GM19463 (cell line): ENCODE measurements at regions not wholly inside any gene's neighbourhood (a gene's known extent, or its start where the extent isn't known, plus 50 kb on each side); places are given as distances from the start of the nearest gene placed in this dataset.

Source experiments
- ATAC-seq: cut with Tn5 transposase; IDR thresholded peaks from one replicate; pipeline ENCODE4 v1.9.1; 2021; ENCODE audit warnings: mild to moderate bottlenecking, moderate library complexity; ENCODE audit not compliant: unreplicated experiment

DNA sequence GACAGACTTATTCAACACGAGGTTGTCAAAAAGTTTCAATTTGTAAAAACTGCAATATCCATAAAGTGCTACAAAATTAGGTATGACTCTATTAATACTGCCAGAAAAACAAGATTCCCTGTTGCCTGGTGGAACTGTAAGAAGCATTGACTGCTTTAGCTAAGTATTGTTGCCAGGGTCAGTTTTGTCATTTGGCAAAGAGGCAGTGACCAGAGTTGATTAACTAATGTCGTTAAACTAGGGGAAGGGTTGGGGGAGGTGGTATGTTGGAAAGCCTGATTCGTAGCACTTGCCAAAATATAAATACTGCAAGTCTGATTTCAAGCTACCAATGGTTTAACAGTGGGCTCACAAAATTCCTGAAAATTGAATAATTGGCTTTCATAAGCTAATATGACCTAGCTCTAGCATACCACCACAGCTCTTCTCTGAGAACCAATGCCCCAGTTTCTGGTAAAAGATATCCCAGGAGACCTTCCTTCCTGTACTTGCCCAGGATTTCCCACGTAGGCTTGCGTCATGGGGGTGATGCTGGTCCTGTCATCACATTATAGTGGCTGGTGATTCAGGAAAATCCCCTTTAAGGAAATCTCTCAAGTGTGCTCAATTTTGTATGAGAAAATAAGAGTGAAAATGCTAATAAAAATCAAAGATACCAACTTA lies 266.4 kb upstream of the TBC1D5 start:
- ATAC-seq, result no peak

- no peak for ATAC-seq
Measured at GRCh38 chr3:18007980-18008379, 265.5 kb upstream of the TBC1D5 start.

DNA sequence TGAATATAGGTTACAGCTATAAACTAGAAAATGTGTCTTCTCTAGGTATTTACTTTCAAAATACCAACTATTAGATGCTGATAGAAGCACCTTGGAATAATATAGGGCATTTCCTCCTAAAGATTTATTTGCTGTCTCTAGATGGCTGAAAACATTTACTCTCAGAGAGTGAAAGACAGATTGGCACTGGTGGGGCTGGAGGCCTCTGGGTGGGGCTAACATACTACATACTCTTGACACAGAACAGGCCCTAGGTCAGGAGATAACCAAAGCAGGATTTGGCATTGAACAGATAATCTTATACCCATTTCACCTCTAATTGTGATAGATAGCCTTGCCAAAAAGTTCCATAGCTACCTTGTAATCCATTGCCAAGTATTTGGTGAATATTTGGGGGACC lies 253.3 kb upstream of the TBC1D5 start:
- ATAC-seq, result no peak

DNA sequence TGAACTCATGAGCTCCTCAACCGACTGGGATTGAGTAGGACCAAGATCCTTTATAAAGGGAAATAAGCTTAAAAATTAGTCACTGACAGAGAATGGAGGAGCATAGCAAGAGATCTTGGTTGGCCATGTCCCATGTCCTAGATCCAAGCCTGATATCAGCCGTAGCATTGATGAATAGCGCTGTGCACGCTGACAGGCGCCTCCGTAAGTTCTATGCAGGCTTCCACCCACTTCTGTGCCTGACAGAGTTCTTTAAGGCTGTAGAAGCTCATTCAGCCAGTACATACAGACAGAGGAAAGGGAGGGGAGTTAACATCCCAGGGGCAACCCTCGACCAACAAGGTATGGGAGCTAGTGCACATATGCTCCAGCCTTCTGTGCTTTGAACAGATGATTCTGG lies 251.7 kb upstream of the TBC1D5 start:
- ATAC-seq, result no peak

DNA sequence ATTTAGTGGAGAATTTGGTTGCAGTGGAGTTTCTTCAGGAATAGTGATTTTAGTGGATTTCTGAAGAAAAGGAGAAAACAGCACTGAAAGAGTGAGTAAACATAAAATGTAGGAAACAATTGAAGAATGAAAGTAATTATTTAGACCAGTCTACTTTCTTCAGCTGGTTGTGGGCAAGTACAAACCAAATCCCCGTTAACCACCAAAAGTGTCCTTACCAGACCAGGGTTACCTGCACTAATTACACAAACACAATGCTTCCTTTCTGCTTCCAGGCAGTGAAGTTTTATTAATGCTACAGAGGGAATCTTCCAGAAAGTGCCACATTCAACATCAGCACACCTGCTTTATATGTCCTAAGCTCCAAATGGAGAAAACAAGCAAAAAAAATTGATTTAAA lies 248.0 kb upstream of the TBC1D5 start:
- ATAC-seq, result no peak

DNA sequence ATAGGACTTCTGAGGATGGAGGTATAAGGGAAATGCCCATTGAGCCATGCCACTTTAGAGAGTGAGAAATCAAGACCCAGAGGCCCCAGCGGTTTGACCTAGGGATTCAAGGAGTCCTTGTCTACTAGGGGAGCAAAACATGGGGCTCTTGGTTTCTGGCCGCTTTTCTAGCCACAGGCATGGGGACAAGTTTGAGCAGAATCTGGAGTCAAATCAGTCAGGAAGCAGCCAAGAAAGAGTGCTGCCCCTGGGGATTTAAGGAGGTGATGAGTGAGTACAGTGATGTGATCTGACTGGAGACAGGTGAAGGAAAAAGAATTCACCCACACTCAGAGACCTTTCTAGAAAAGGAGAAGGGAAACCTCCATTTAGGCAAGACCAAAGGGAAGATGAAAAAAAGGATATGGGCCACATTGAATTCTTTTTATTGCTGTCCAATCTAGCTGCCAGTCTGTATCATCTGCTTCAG lies 244.0 kb upstream of the TBC1D5 start:
- no peak for ATAC-seq

DNA sequence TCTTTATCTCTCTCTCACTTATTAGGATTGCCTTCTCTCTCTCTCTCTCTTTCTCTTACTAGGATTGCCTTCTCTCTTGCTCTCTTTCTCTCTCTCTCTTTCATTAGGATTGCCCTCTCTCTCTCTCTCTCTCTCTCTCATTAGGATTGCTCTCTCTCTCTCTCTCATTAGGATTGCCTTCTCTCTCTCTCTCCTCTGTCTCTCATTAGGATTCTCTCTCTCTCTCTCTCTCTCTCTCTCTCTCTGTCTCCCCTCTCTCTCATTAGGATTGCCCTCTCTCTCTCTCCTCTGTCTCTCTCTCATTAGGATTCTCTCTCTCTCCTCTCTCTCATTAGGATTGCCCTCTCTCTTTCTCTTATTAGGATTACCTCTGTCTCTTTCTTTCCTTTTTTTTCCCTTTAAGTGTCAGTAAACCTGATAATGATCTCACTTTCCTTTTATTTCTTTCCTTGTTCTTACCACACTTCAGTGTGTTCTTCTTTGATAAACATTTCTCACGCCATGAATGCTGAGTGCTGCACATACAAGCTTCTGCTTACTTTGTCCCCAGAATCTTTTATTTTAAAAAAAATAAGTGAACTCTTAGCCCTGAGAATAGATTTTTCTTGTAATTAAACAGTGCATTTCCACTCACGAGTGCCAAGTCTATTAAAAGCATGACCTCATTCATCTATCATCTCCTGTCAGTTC lies 243.4 kb upstream of the TBC1D5 start:
- no peak for ATAC-seq

DNA sequence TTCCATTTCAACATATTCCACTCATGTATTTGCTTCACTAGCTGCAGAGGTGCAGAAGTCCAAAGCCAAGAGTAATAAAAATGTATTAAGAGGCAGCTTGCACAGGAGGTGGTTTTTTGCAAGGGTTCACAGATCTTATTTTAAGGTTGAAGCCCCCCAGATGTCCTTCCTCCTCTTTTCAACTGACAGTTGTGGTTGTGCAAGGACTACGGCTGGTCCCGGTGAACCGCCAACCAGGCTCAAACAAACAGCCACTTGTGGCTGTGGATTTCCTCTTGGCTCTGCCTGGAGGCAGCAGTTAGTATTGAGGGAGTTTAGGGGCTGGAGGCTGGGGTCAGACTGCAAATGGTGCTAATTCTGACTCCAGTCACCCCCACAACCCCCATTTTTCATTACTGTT lies 240.7 kb upstream of the TBC1D5 start:
- ATAC-seq, result no peak

- no peak for ATAC-seq
Measured at GRCh38 chr3:17982211-17982880, 239.9 kb upstream of the TBC1D5 start.

DNA sequence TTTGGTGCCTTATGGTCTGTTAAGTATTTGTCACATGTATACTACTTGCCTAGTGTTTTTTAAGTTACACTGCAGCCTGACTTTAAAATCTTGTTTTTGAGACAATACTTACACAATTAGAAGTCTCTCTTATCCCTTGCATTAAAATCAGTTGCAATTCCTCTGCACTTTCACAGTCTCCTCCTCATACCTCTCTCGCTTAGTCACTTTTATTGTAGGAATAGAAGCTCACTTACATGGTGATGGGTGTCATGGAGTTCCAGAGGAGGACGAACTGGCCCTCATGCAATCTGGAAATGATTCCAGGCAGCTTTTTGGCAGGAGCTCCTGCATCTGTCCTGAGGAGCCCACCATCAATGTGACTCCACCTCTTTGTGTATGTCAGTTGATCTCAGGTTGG lies 238.4 kb upstream of the TBC1D5 start:
- no peak for ATAC-seq

- ATAC-seq, result no peak
Measured at GRCh38 chr3:17979911-17980310, 237.5 kb upstream of the TBC1D5 start.

DNA sequence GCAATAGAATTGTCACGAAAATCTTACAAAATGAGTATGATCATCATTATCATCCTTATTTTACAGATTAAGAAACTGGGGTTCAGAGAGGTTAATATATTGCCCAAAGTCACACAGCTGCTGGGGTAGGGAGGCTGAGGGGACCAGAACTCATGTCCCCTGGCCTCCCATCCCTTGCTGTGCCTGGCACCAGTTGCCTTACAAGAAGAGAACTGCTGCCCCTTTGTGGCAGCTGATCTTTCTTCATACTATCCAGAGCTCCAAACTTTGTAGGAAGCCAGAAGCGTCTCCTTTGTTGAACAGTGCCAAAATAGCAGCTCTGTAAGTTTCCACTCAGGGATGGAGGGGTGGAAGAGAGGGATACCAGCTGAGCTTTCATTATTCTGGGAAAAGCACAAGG lies 236.8 kb upstream of the TBC1D5 start:
- no peak for ATAC-seq

- ATAC-seq, result no peak
Measured at GRCh38 chr3:17974206-17974841, 231.9 kb upstream of the TBC1D5 start.

DNA sequence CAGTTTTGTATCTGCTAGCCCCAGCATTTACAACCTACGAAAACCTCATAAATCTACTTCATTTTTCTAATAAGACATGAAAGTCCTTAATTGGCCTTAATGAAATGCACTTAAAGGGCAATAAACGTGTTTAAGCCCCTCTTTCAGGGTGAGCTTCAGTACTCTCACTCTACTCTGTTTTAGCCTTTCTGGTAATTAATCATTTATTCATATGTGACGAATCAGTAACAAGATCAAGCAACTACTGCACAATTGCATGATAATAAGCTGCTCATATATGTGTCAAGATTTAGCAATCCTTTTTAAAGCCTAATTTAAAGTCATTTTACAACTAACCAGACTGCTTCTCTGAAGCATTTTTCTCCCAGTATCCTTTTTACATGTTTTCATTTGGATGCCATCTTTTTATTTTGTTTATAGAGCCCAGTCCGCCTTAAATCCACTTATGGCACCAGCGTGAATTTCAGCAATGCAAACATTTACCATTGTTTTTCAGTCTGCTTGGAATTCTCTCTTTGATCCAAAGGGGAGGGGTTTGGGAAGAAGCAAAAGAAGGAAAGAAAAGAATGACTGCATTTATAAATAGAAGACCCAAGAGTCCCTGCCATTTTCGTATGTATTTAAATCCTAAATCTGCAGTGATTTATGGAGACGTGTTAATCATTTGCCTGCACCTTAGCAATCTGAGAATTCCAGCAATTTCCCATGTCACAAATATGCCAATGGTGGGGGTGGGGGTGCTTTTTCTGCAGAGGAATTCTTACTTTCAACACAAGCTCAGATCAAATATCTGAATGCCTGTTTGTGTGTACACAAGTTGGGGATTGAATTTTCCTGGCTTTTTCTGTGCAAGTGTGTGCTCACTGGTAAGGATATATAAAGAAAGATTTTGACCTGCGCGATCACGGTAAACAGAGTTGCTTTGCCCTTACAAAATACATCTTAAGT lies 230.8 kb upstream of the TBC1D5 start:
- ATAC-seq, result no peak

GRCh38 chr3:17972476-17972875 lies 230.0 kb upstream of the TBC1D5 start:
- no peak for ATAC-seq

DNA sequence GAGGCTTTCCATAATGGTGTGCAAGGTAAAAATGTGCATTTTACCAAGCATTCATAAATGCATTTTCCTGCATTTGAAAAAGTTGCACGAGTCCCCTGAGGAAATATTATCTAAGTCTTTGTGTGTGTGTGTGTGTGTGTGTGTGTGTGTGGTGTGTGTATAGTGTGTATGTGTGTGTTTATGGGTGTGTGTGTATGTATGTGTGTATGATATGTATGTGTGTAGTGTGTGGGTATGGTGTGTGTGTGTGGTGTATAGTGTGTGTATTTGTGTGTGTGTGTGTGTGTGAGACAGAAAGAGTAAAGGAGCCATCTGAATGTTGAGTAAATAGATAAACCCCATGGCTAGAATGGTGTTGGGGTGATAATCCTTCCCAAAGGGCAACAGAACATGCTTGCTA lies 229.6 kb upstream of the TBC1D5 start:
- no peak for ATAC-seq

GRCh38 chr3:17969985-17970568 lies 227.6 kb upstream of the TBC1D5 start:
- ATAC-seq, result no peak

- ATAC-seq, result no peak
Measured at GRCh38 chr3:17969244-17969643, 226.8 kb upstream of the TBC1D5 start.

DNA sequence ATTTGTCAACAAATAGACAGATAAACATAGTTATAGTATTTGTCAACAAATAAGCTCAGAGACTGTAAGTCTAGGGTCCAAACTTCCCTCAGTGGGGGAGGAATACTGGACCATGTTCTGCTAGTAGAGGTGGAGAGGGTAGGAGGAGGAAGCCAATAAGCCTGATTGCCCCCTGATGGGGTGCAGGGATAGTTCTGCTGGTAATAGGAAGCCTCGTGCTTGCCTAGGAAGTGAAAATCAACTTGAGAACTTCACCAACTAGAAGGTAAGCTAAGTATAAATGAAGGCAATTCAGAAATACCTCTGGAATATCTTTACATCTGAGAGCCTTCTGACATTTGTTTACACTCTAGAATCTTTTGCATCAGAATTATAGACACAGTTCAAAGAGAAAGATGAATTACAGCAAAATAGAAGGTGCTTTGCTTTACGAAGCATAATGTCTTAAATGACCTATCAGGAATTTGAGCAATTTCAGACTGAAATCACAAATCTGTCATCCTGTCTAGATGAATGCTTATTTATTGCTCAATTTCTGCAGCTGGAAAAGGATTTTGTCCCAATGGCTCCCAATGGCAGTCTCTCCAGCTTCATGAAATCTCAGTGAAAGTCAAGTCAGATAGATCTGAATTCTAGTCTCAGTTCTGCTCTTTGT lies 225.6 kb upstream of the TBC1D5 start:
- ATAC-seq, result no peak

DNA sequence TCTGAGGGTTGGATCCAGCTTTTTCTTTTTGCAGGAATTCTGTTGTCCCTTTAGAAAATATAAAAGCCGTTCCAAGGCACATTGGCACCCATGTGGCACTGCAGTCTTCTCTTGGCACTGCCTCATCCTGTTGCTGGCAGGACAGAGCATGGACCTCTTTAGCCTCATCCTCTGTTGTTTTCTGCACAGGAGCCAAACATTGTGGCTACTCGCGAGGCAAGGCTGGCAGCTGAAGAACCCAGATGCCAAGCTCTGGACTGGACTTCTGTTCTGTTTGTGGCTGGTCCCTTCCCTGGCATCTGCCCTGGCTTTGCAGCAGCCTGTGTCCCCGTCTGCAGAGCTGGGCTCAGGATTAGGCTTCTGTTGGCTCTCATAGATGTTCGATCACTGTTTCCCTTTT lies 224.7 kb upstream of the TBC1D5 start:
- no peak for ATAC-seq
